H1 (cell line): ENCODE measurements at regions not wholly inside any gene's neighbourhood (a gene's known extent, or its start where the extent isn't known, plus 50 kb on each side); places are given as distances from the start of the nearest gene placed in this dataset.

Source experiments
- GABPA ChIP-seq: IDR thresholded peaks from 2 replicates; pipeline ENCODE4 v1.6.1; 2011; ENCODE audit warnings: mild to moderate bottlenecking, low read length, moderate library complexity, borderline replicate concordance; ENCODE audit not compliant: insufficient read depth
- JUN ChIP-seq: IDR thresholded peaks from 2 replicates; pipeline ENCODE4 v1.6.1; 2011; ENCODE audit warnings: low read depth, mild to moderate bottlenecking, improper control_type of control experiment, low read length
- KDM4A ChIP-seq: IDR thresholded peaks from one replicate; pipeline ENCODE4 v1.7.1; 2012; ENCODE audit warnings: low read depth, mild to moderate bottlenecking, moderate library complexity, low read length, inconsistent platforms; ENCODE audit not compliant: severe bottlenecking
- SRF ChIP-seq: IDR thresholded peaks from 2 replicates; pipeline ENCODE4 v1.6.1; 2011; ENCODE audit warnings: mild to moderate bottlenecking, low read depth, low read length, moderate library complexity

DNA sequence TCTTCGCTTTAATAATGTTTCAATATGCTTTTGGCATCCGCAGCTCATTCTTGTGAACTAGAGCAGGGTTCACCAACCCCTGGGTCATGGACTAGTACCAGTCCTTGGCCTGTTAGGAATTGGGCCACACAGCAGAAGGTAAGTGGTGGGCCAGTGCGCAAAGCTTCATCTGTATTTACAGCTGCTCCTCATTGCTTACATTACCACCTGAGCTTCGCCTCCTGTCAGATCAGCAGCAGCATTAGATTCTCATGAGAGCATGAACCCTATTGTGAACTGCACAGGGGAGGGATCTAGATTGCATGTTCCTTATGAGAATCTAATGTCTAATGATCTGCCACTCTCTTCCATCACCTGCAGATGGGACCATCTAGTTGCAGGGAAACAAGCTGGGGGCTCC lies 75.5 kb upstream of the GGTLC1 start (continued):
- TF ChIP-seq JUN (no peak), SRF (no peak), GABPA (no peak), KDM4A (no peak)
